Thyroid gland (tissue), 4 donors: ENCODE measurements at regions not wholly inside any gene's neighbourhood (a gene's known extent, or its start where the extent isn't known, plus 50 kb on each side); places are given as distances from the start of the nearest gene placed in this dataset. TPM values are rescaled to one million over a fixed set of nuclear protein-coding genes. Genes with fewer than 3 reads are reported as not detected.

Experiments
- DNase-seq, 2 donors: peaks; one replicate each; pipeline ENCODE4 v3.0.0-alpha.2; 2019
- H3K27ac ChIP-seq, 3 donors: fragments of 200-600 bp; sonication (generic); 1 replicate in 2 of 3; 2 replicates in 1 of 3; pipeline ENCODE4 v1.5.1; 2016 to 2019; ENCODE audit warnings: mild to moderate bottlenecking in 1 of 3, moderate library complexity in 1 of 3
- H3K27me3 ChIP-seq: fragments of 200-600 bp; sonication (generic); one replicate; pipeline ENCODE4 v1.5.1; 2019
- H3K36me3 ChIP-seq, 2 donors: fragments of 200-600 bp; sonication (generic); one replicate each; pipeline ENCODE4 v1.5.1; 2016 to 2019
- H3K4me1 ChIP-seq, 2 donors: fragments of 200-600 bp; sonication (generic); one replicate each; pipeline ENCODE4 v1.5.1; 2017 to 2019
- H3K4me3 ChIP-seq, 3 donors: fragments of 200-600 bp; sonication (generic); replicated peaks in 1 of 3; 1 replicate in 2 of 3; 2 replicates in 1 of 3; pipeline ENCODE4 v1.5.1; 2016; ENCODE audit warnings: mild to moderate bottlenecking in 1 of 3
- H3K9me3 ChIP-seq: fragments of 200-600 bp; sonication (generic); one replicate; pipeline ENCODE4 v1.5.1; 2017
- CTCF ChIP-seq, 6 experiments: fragments of 200-600 bp in 3 of 6; fragments of 450-650 bp in 3 of 6; sonication (generic) in 3 of 6; IDR thresholded peaks; one replicate each; pipeline ENCODE4 v1.5.1; 2016 to 2019; ENCODE audit warnings: antibody characterized with exemption in 6 of 6, mild to moderate bottlenecking in 2 of 6, inconsistent platforms in 1 of 6, moderate library complexity in 1 of 6
- POLR2A ChIP-seq, 2 donors: fragments of 450-650 bp; IDR thresholded peaks; one replicate each; pipeline ENCODE4 v1.6.1; 2017; ENCODE audit warnings: antibody characterized with exemption in 2 of 2, mild to moderate bottlenecking in 2 of 2, moderate library complexity in 1 of 2
- WGBS, 2 donors: methylation state at CpG; one replicate each; pipeline ENCODE4 v1.1.5; 2017; 5-methylcytosine and 5-hydroxymethylcytosine counted together
- intact Hi-C: fragments of 100-400 bp; cut with DNase I; formaldehyde crosslinking; loops from one replicate; pipeline ENCODE4 v1.15.1; 2023
- small RNA-seq: library from RNA; depleted of rRNA; stranded (forward); fragments of <200 nt; gene quantifications from one replicate; pipeline ENCODE3, GENCODE V24; 2016

DNA sequence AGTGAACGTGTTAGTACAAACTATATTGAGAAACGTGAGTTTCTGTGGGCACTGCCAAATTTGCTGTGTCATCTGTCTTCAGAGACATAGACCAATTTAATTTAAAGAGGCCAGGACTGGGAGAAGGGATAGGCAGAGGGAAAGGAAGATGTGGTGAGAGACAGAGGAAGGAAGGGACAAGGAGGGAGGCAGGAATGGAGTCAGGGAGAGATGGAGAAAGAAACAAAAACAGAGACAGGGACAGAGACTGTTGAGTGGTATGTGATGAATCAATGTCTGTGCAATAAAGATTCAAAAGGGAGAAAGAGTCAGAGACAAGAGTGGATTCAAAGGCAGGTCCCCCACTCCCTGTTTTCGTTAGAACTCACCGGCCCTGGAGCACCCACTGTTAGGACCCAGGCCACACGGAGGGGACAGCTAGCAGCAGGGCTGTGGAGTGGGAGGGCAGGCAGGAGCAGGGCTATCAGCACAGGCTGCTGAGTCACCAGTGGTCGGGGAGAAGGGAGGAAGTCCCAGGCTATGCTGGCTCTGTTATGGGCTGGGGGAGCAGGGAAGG is 51.6 kb upstream of the CHD6 start:
- Histone ChIP-seq H3K27ac (no peak overlapping the region), H3K36me3 (no peaks in the 10 kb centered on the region), H3K4me3 (no peak overlapping the region), H3K4me1 (no peaks in the 10 kb centered on the region), H3K9me3 (no peaks in the 10 kb centered on the region), H3K27me3 (no peaks in the 10 kb centered on the region)
- no peak for DNase-seq
- intact Hi-C loops = no loop called here
- 57 to 58% methylated on average over 6 of the region's 6 CpGs for WGBS, 2 donors
- TF ChIP-seq POLR2A (IDR thresholded peaks at IDR 0.05) (no peak), CTCF (IDR thresholded peaks at IDR 0.05) (no peak)

DNA sequence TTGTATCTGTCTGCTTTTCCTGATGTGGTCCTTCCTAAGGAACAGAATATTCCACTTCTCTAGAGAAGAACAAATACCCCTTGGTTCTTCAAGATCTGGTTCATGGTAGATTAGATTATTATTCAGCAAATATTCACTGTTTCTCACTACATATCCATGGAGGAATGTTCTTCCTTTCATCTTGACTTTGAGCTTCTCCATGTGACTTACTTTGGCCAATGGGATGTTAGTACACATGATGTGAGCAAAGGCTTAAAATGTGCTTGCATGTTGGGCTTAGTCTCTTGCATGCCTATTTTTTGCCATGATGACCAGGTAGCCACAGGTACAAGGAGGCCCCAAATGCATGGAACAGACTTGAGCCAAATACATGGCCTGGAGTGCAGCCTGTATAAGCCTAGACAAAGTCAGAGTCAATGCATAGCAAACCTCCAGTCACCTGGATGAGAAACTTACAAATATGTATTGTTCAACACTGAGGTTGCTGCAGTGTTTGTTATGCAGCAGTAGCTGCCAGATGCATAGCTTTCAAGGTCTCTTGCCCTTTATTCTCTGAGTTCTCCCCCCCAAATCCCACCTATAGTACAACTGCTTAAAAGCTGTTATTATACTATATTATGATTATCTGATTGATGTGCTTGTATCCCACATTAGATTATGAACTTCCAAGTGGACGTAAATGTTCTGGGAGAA is 50.0 kb upstream of the CHD6 start:
- TF ChIP-seq CTCF (IDR thresholded peaks at IDR 0.05) (no peak), POLR2A (IDR thresholded peaks at IDR 0.05) (no peak)
- WGBS, 2 donors = 95 to 97% methylated on average over 1 of the region's 1 CpG

More for the DNA sequence above, 50.0 kb upstream of the CHD6 start:
- Histone ChIP-seq H3K27ac (no peak overlapping the region), H3K4me1 (no peaks in the 10 kb centered on the region), H3K4me3 (no peak overlapping the region), H3K36me3 (no peaks in the 10 kb centered on the region), H3K9me3 (no peaks in the 10 kb centered on the region), H3K27me3 (no peaks in the 10 kb centered on the region)
- intact Hi-C loops = no loop called here
- no peak for DNase-seq

Small RNA genes in the stretch of these regions (small RNA-seq; reads per million reads assigned to genes)
- gene RF00568 (not detected), gene RNU6-1018P (not detected)
